ENCODE measurements at regions not wholly inside any gene's neighbourhood (a gene's known extent, or its start where the extent isn't known, plus 50 kb on each side); places are given as distances from the start of the nearest gene placed in this dataset.

DNA sequence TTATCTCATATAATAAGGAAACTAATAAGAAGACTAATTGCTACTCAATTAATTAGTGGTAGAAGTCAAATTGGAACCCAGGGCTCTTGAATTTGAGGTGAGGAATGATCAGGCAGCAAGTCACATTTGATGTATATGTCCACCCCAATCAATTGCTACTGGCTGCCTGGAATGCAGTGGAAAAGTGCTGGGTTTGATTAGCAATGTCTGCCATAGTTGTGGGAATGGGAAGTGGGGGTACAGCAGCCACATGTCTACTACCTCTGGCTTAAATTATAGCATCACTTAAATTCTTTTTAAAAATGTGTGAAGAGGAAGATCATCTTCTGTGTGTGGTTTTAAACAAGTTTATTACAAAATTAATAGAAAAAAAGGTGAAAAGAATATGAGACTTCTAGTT is 50.8 kb upstream of the NAV2 start:
- DNase-seq, result no peak

DNA sequence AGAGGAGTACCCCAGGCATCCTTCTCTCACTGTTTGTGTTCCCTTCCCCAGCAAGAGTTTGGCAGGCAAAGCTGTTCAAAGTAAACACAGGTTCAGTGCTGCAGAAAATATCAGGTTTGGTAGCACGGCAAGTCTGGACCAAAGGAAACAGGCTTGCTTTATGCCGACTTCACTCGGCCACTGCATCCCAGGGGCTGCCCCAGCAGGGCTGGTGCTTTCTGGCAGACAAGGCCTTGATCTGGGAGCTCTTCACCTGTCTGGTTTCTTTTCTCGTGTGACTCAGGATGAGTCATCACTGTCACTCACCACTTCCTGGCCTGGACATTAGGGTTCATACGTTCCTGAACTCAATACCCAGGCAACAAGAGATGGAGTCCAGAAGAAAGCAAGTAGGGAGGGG is 52.6 kb upstream of the NAV2 start:
- DNase-seq, result peak; percentile 33

DNA sequence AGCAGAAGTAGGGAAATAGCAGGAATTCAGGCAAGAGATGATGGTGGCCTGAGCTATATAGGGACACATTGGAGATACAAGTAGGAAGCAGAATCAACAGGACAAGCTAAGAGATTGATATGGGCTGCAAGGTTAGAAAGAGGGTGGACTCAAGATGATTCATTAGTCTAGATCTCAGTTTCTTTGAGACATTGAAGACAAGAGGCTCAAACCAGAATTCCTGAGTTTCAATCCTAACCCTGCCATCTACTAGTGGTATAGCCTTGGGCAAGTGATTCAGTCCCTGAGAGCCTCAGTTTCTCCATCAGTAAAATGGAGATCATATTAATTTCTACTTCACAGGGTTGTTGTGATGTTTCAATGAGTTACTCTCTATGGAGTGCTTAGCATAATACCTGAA is 53.1 kb upstream of the NAV2 start:
- DNase-seq, result no peak

DNA sequence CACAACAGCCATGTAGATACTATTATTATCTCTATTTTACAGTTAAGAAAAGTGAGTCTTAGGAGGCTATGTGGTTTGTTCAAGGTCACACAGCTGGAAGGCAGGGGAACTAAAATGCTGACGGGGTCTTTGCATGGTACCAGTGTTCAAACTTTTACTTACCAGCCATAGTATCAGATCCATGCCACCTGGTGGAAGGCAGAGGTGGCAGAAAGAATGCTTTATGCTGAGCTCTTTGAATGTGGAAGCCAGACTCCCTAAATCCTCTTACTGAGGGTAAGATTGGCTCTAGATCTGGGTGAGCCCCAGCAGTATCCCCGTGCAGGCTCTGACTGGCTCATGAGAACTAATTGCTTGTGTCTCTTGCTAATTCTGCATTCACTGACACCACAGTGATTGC is 54.3 kb upstream of the NAV2 start:
- DNase-seq, result no peak

DNA sequence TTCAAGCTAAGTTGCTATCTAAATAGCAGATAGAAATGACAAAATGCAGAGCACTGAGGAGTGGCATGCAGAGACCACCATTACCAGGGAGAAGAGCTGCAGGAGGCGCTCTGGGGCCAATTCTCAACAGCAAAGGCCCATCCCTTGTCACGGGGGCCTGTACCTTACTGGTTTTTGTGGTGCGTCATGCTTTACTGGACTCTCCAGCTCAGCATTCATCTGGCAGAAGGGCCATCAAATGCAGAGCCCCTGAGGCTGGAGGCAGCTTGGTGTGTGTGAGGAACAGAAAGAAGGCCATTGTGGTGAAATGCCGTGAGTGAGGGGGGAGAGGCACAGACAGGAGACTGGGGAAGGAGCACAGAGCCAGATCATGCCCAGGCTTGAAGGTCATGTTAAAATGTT is 56.5 kb upstream of the NAV2 start:
- DNase-seq, result no peak

DNA sequence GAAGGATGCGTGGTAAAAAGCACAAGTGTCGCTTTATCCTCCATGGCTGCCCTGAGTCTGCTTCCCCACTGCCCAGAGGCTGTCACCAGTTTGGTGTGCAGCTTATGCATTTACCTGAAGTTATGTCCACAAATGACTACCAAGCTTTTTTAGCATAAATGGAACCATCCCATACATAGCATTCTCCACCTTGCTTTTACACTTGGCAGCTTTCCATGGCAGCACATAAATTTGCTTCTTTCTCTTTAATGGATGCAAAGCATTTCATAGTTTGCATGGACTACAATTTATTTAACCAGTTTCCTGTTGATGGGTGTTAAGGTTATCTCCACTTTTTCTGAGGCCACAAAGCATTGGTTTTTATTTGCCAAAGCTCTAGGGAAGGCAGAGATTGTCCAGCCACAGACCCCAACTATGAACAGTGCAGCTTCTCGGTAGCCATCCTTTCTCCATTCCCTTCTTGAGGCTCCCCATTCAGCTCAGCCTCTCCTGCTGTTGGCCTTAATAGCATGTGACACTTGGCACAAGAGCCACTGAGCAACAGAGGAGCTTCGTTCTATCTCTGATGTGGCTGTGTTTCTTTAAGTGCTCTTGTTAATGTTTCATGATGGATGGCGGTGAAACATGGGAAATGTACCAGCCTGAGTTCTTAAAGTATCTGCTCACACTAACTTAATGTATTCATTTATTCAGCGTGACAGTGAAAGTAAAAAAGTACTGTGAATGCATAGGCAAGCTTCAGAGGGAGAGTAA is 59.8 kb upstream of the NAV2 start:
- no peak for DNase-seq

DNA sequence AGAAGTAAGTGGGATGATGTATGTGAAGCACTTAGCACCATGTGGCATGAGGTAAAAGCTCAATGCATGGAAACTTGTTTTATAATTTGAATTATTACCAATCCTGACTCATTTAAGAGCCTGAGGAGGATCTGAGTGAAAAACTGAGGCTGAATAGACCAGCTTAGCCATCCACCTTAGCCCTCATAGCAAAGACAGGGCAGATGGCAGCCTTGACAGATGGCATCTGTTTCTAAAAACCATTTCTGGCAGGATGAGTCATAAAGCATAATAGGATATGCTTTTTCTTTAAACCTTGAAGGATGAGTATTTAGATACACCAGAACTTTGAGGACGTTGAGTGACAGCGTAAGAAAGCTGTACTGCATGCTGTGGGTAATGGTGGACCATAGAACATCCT is 61.0 kb upstream of the NAV2 start:
- no peak for DNase-seq

DNA sequence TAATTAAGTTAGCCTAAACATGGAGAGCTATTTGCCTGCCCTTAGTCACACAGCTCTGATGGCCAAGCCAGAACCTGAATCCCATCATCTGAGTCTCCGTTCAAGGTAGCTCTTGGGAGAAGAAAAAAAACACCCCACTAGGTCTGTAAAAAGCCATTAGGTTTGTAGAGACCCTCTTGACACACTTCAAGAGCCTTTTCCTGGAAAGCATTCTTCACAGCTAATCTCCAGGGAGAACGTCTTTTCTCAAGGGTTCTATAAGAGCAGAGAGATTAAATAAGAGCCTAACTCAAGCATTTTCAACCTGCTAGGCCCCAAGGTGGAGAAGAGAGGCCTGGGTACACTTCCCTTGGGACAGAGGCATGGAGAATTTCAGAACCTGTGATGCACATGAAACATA is 61.6 kb upstream of the NAV2 start:
- DNase-seq, result no peak

DNA sequence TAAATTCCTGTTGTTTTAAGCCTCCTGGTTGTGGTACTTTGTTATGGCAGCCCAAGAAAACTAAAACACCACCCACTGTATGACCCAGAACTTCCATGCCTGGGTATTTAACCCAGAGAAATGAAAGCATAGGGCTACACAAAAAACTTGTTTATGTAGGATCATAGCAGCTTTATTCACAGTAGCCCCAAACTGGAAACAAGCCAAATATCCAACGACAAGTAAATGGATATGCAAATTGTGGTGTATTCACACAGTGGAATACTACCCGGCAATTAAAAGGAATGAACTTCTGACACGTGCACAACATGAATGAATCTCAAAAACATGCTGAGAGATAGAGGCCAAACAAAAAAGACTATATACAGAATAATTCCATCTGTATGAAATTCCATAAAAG is 62.2 kb upstream of the NAV2 start:
- no peak for DNase-seq

DNA sequence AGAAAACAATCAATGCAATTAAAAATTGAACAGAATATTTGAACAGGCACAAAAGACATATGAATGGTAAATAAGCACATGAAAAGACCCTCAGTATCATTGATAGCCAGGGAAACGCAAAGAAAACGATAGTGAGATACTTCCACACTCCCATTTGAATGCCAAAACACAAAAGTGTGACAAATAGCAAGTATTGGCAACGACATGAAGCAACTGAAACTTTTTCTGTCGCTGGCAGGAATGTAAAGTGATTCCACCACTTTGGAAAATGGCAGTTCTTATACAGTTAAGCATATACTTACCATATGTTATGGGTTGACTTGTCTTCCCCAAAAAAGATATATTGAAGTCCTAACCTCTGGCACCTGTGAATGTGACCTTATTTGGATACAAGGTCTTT is 62.9 kb upstream of the NAV2 start:
- no peak for DNase-seq

DNA sequence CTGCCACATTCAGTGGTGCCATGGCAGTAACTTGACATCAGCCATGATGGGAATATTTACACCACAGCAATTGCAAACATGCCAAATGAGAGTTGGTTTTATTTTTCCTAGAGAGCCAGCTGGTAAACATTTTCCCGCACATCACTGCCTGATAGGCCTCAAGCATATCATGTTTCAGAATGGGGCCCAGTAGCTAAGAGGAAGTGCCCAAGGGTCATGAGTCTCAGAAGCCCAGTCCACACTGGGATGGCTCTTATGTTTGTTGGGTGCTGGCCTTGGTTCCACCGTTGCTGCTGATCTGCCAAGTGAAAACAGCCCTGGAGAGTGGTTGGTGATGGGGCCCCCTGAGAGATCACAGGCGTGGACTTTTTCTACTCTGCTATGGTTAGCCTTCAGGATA is 64.3 kb upstream of the NAV2 start:
- DNase-seq, result no peak

DNA sequence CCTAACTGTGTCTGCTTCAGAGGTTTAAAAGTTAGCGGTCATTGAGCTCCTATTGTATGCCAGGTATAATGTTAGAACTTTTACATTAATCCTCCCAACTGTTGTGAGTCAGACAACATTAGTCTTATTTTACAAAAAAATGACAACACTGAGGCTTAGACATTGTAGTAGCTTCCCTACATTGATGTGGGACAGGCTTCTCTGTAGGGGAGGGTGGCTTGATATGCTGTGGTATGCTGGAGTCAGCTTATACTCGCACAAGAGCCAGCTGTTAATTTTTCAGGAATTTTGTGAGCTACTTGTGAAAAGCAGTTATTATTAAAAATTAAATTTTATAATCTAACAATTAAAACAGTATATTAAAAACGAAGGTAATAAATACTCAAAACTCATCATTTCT is 64.8 kb upstream of the NAV2 start:
- DNase-seq, result no peak

DNA sequence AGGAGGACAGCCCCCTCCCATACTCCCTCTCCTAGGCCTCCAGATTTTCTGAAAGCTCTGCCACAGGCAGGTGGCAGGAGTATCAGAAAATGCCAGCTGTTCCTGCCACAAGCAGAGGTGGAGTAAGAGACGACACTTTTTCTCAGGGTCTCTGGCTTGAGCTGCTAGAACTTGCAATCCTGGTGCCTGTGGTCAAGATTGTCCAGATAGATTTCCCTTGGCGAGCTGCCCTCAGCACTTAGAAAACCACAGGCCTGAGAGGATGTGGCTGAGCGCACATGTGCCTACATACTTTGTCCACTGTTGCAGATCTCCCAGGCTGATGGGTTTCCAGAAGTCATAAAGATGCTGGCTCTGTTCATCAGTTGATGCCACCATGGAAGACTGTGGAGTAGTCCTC is 65.7 kb upstream of the NAV2 start:
- no peak for DNase-seq

DNA sequence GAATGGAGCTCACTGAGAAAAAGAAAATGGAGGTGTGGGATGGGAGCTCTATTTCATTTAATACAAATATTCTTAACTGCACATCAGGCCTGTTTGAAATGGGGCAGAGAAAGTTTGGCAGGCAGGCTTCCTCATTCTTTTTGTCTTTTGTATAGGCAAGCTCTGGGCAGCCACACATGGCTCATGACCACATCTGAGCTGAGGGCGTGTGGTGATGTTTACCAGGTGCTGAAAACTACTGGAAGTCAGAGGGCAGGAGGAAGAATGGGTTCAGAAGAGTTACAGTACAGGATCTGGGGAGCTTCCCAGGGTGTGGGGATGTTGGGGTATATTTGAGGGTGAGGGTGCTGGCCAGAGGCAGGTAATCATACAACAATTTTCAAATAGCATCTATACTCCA is 66.3 kb upstream of the NAV2 start:
- no peak for DNase-seq

DNA sequence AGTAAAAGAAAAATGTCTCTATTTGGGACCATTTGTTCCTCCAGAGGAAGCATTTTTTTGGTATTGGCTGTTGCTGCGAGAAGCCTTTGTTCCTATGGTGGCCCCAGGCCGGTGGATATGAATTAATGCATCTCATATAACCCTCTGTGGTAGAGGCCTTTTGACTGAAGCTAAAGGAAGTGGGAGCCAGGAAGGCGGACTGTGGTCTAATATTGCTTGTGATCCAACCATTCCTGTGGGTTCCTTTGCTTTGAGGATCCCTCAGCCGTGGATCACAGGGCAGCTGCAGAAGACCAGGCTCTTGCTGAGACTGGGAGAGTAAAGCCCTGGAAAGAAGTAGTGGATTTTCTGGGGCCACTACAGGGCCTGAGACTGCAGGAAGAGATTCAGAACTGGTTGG is 68.3 kb upstream of the NAV2 start:
- no peak for DNase-seq

DNA sequence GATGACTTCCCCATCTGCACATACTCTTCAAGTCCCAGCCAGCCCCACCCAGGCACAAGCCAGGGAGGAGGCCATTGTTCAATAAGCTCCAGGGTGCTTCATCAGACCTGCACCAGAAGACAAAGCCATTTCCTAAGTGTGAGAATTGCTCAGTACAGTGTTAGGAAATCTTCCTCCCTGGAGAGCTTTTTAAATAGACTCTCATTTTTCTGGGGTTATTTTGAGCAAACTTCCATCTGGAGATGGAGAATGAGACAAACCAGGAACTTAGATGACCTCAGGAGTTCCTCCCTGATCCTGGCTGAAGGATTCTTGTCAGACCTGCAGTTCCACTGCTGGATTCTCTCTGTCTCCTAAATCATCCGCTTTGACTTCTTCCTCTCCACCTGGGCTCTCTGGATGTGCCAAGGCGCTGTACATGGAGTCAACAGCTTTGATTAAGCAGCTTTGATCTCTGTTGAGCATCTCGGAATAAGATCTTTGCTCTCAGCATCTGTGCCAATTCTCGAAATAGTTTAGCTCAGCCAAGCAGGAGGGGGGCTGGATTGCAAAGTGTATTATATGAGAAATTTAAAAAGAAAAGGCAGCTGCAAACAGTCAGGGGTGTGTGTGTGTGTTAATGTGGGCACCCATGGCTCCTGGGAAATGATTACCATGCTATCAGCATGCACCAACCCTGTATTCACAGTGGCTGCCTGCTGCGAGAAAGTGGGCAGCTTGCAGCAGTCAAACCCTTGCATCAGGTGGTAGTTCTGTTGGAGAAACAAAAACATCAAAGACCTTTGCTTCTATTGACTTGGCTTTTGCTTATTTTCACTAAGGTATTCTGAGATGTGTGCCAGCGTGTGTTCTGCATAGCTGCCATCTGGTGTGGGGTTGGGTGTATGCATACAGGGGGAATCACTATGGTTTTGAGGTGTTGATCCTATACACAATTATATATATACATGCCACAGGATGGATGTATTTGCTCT is 70.2 kb upstream of the NAV2 start:
- no peak for DNase-seq

DNA sequence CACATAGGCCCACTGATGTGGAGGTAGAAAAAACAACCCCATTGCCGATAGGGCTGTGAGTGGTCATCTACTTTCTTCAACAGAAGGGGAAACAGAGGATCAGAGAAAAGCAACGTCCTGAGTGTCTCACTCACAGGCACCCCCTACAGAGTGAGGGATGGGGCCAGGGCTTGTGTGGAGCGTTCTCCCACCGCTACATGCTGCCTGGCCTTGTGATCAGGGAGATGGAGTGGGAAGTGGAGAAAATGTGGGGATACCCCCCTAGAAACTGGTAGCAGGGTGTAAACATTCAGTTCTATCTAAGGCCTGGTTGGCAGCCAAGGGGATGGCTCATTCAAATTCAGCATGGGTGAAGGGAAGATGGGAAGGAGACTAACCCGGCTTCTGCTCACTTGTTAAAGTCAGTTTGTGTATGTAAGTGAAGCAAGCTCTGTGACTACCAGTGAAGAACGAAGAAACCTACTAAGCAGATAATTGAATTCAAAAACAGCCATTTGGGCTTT is 73.0 kb upstream of the NAV2 start:
- DNase-seq, result no peak

DNA sequence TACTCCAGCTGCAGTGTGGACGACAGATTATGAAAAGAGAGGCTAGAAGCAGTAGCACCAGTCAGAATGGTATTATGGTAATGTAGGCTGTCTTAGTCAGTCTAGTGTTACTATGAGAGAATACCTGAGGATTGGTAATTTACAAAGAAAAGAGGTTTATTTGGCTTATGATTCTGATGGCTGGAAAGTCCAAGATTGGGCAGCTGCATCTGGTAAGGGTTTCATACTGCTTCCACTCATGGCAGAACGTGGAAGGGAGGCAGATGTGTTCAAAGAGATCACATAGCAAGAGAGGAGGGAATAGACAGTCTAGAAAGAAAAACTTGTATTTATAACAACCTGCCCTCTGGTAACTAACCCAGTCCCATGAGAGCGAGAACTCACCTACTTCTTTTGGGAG is 77.3 kb upstream of the NAV2 start:
- DNase-seq, result no peak

DNA sequence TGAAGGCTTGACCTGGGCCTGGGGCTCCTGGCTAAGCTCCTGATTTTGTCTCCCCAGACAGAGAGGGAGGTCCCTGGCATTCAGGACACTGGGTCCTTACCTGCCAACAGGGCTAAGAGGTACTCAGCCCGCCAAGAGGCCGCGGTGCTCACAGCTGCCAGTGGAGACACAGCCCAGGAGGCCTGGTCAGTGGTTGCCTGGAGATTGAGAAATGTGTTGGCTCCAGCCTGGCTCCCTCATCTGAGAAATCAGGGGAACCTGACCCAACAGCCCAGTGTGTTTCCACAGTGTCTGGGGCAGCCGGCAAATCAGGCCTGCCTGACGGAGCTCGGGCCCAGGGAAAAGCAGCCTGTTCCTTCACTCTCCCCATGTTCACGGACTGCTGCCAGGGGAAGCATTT is 79.4 kb upstream of the NAV2 start:
- no peak for DNase-seq

DNA sequence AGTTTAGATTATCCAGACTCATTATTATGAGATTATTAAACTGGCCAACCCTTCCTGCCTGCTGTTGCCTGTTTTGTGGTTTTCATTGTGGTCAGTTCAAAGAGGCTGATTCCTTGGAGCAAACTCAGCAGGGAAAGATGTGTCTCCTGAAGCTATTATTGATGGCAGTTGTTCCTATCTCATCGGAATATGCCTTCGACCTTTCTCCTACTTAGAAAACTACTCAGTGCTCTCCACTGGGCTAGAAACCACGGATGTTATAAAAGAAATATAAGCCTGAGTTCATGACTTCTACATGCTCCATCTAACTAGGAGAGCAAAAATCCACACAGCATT is 80.2 kb upstream of the NAV2 start:
- DNase-seq, result no peak

DNA sequence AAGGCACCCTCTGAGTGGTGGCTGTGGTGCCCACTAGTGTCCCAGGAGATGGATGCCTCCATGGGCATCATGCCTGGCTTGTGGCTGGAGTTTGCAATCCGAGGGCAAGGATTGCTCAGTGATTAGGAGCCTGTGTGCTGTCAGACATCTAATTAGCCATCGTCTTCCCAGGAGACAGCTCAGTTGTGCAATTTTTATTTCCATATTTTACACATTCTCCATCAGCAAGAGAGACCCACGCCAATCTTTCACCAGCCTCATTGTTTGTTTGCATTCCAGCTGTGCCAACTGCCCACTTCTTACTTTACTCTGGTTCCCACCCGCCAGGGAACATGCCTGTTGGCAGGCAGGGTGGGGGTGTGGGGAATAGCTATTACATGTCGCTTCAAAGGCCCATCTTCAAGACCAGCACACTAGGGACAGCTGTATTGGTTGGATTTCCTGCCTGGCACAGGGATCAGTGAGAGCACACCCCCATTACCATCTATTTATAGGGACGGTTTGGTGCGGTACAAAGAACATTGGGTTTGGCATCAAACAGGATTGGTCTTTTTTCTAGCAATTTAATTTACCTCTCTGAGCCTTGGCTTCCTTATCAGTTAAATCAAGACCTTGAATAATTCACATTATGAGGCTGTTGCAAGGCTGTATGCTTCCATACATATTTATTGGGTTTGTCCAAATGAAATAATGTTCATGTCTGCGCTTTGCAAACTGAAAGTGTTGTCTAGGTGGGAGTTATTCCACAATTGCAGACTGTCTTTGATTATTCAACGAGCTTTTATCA is 80.7 kb upstream of the NAV2 start:
- no peak for DNase-seq

DNA sequence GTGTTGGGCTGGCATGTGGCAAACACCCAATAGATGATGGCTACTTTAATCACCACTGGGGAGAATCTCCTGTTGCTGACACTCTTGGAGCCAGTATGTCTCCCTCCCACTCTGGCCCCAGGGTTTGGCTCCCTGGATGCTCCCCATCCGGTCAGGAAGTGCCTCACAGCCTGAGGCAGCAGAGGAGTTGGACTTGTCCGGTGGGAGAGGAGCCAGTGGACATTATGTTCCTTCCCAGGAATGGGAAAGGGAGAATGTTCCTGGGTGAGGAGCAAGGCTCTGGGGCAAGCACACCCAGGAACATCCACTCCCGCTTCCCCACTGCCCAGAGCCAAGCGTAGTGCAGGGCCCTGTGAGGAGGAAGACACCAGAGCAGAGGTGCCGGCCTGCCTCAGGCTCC is 84.6 kb upstream of the NAV2 start:
- no peak for DNase-seq

DNA sequence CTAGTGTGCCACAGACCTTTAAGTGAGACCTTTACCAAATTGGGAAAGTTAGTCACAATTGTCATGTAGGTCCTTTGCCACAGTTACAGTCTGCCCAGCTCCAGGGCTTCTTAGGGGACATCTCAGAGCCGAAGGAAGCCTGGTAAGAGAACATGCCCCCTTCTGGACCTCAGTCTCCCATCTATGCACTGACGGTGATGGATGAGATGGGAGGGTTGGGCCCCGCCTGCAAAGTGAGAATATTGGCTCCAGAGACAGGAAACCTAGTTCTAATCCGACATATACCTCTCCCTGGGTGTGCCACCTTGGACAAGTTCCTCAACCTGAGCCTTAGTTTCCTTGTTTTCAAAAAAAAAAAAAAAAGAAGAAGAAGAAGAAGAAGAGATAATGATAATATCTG is 85.1 kb upstream of the NAV2 start:
- DNase-seq, result no peak

DNA sequence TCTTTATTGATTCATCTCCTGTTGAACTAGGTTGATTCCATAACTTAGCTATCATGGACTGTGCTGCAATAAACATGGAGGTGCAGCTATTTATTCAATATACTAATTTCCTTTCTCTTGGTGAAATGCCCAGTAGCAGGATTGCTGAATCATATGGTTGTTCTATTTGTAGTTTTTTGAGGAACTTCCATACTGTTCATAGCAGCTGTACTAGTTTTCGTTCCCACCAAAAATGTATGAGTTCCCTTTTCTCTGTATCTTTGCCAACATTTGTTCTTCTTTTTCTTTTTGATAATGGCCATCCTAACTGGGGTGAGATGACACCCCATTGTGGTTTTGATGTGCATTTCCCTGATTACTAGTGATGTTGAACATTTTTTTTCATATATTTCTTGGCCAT is 87.2 kb upstream of the NAV2 start:
- DNase-seq, result no peak

Measured in CD4-positive, alpha-beta T cell treated with Interleukin-6 for 4 hours (primary cell).